D721Med (cell line): ENCODE measurements at regions not wholly inside any gene's neighbourhood (a gene's known extent, or its start where the extent isn't known, plus 50 kb on each side); places are given as distances from the start of the nearest gene placed in this dataset.

Experiments
- DNase-seq: peaks from one replicate; pipeline ENCODE4 v3.0.0; 2011; ENCODE audit warnings: low spot score; ENCODE audit not compliant: insufficient read length
- FAIRE-seq: peaks from 2 replicates; lab custom pipeline; 2011; peaks lifted over from hg19 to GRCh38; lab: Jason Lieb, UNC
- TF ChIP-seq, protein P1 (sequence below): IDR thresholded peaks from 2 replicates; pipeline ENCODE4 v1.5.1; 2012; ENCODE audit warnings: mild to moderate bottlenecking, control low read depth; ENCODE audit not compliant: insufficient read depth; ENCODE audit errors: missing control alignments

DNA sequence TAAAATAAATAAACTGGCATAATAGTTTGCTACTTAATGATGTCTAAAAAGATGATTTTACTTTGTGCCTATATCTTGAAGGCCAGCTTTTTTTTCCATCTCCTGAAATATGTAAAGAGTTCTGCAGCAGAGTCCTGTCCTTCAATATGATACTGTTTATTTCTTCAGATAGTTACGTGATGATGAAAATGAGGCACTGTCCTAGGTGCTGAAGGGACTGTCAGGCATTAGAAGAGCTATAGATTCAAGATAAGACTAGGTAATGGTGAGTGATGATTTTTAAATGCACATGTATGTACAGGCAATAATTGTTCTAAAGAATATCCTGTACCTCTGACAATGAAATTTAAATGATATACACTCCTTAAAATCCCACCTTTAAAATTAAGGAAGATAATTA is 326.9 kb upstream of the DNAJC19 start:
- DNase-seq, result no peak
- TF ChIP-seq, protein P1, sequence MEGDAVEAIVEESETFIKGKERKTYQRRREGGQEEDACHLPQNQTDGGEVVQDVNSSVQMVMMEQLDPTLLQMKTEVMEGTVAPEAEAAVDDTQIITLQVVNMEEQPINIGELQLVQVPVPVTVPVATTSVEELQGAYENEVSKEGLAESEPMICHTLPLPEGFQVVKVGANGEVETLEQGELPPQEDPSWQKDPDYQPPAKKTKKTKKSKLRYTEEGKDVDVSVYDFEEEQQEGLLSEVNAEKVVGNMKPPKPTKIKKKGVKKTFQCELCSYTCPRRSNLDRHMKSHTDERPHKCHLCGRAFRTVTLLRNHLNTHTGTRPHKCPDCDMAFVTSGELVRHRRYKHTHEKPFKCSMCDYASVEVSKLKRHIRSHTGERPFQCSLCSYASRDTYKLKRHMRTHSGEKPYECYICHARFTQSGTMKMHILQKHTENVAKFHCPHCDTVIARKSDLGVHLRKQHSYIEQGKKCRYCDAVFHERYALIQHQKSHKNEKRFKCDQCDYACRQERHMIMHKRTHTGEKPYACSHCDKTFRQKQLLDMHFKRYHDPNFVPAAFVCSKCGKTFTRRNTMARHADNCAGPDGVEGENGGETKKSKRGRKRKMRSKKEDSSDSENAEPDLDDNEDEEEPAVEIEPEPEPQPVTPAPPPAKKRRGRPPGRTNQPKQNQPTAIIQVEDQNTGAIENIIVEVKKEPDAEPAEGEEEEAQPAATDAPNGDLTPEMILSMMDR, result no peak
- FAIRE-seq, result no peak

DNA sequence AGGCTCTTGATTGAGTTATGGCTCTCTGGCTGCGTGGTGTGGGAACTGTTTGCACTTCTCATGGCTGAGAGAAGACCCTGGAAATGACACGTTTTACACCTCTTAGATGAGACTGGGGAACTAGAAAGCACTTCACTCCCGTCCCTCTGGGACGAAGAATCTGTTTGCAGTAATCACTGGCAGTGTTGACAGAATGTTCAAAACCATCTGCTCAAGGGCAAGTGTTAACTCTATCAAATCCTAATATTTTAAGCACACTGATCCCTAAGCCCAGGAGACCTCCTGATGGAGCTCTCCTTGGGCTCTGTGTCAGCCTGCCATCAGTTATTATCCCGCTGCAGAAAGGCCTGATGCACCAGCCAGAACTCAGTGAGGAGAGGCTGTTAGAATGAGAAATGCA is 323.8 kb upstream of the DNAJC19 start:
- FAIRE-seq (peak; percentile 89), DNase-seq (peak; percentile 25)
- TF ChIP-seq, protein P1, result no peak

DNA sequence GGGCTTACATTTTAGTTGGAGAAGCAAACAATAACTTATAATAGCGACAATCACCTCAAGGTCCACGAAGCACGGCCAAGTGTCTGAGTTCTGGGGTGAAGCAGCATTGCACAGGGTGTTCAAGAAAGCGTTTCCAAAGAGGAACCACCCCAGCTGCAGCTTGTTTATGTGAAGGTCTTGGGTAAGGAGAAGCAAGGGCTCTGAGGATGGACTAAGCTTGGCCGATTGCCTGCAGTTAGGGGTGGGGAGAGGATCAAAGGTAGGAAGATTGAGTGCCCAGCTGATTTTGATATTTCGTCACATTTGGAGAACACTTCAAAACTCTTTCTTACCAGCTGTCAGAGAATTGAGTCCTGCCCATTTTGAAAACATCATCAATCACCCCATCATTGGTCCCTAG is 321.6 kb upstream of the DNAJC19 start:
- no peak for FAIRE-seq
- TF ChIP-seq, protein P1, result no peak
- DNase-seq, result no peak

DNA sequence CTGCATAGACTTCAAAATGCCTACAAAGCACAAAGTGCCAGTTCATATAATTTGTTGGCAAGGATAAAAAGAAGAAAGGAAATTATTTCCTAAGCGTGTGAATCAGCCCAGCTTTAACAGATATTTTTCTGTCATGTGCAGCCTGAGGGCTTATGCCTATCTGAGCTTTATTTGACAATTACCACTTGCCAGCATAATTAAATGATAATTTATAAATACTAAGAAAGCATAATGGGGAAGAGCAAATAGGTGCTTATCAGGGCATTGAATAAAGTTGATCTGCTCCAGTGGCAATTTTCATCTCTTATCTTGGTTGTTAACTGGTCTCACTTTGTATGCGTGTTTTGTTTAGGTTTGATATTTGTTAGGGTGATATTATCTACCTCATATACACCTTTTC is 313.4 kb upstream of the DNAJC19 start:
- DNase-seq (no peak), FAIRE-seq (no peak)
- TF ChIP-seq, protein P1, result no peak

DNA sequence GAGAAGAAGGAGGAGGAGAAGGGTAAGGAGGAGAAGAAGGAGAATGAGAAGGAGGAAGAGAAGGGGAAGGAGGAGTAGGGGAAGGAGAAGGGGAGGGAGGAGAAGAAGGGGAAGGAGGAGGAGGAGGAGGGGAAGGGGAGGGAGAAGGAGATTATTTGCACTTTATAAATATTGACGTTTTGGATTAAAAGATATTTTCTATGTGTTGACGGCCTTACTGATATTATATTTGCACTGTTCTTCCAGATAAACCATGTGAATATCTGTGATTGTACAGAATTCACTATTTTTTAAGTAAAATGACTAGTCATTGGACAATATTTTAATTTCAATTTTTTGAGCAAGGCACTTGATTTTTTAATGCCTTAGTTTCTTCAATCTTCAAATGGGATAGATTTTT is 310.5 kb upstream of the DNAJC19 start:
- TF ChIP-seq, protein P1, result no peak
- no peak for FAIRE-seq
- DNase-seq, result no peak

DNA sequence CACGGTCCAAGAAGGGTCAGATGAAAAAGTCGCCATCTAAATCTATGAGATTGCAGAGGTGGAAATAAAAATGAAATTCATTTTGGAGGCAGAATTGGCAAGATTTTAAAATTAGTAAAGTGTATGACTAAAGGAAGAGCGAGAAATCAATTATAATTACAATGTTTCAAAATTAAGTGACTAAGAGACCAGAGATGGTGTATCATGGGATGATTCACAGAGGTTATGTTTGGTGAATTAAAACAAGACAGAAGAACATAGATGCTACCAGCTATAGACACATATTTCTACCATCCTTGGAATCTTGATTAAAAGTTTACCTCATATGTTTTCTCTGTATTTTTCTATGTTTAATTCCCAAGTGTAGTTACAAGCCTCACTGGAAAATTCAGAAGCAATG is 308.9 kb upstream of the DNAJC19 start:
- TF ChIP-seq, protein P1, result no peak
- no peak for DNase-seq
- FAIRE-seq, result no peak

DNA sequence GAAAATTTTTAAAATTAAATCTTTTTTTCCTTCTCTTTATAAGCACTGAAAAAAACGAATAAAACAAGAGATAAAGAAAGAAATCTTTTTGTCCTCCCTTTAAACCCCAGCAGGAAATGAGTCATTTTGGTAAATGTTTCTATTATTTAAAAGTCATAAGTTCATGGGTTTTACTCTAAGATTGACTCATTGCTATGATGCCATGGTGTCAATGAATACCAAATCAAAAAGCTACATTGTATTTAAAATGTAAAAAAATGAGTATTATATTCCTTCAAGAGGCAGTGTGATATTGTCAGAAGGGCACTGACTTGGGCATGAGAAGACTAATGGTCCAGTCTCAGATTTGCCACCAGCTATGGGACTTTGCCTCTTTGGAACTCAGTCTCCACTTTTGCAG is 303.4 kb upstream of the DNAJC19 start:
- no peak for DNase-seq
- TF ChIP-seq, protein P1, result no peak
- FAIRE-seq, result no peak
